Stimulated activated CD8-positive, alpha-beta memory T cell treated with anti-CD3 and anti-CD28 coated beads, Interleukin-12 subunit alpha, Interleukin-12 subunit beta, amount 100 ng/mL, for 1 hour (primary cell): ENCODE measurements at regions not wholly inside any gene's neighbourhood (a gene's known extent, or its start where the extent isn't known, plus 50 kb on each side); places are given as distances from the start of the nearest gene placed in this dataset.

Experiments used
- DNase-seq: peaks from one replicate; pipeline ENCODE4 v3.0.0-alpha.2; 2020; ENCODE audit warnings: low read depth

DNA sequence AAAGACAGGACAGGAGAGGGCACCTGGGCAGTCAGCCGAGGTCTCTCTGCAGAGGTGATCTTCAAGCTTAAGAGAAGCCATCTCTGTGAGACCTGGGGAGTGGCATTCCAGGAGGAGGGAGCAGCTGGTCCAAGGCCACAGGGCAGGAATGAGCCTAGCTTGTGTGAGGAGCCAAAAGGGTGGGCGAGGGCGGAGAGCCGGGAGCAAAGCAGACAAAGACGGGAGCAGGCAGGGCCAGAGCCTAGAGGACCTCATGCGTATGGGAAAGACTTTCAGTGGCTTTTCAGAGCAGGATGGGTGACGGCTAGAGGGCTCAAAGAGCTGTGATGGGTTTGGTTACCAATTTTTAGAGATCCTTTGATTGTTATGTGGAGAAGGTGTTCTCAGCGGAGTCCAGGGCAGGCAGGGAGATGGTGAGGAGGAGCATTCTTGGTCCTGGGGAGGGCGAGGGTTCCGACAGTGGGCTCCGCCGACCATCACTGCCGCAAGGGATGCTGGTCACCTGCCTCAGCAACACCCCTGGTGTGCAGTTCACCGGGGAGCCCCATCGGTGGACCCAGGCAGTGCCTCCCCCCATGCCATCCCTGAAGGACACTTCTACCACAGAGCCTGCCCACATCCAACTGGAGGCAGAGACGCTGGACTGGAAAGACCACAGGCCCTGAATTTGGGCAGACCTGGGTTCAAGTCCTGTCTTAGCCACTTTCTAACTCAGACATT lies 122.9 kb upstream of the IRF2BP2 start:
- no peak for DNase-seq

DNA sequence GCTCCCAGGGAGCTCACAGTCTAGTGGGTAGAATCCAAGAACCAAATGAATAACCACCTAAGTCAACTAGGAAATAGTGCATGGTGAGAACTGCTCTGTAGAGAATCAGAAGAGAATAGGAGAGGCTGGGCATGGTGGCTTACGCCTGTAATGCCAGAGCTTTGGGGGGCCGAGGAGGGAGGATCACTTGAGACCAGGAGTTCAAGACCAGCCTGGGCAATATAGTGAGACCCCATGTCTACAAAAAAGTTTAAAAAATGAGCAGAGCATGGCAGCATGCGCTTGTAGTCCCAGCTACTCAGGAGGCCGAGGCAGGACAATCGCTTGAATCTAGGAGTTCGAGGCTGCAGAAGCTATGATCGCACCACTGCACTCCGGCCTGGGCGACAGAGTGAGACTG lies 122.3 kb upstream of the IRF2BP2 start:
- no peak for DNase-seq

DNA sequence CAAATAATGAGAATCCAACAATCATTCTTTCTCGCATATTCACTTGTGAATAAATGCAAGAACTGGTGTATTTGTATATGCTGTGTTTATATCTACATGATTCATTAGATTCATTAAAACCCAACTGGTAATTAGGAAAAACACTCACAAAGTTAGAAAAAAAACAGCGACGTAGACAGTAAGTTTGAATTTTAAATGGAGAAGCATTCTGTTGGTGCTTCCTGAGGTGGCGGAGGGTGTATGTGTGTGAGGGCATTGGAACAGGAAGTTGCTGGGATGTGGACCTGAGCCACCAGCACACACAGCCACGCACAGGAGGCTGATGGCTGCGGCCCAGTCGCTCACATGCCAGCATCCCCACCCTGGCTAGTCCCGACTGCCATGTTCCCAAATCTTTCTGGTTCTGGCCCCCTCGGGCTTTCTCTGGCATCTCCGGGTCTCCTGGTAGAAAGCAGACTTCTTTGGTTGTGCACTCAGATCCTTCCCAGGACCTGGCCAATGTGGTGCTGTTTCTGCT lies 121.6 kb upstream of the IRF2BP2 start:
- DNase-seq, result no peak

DNA sequence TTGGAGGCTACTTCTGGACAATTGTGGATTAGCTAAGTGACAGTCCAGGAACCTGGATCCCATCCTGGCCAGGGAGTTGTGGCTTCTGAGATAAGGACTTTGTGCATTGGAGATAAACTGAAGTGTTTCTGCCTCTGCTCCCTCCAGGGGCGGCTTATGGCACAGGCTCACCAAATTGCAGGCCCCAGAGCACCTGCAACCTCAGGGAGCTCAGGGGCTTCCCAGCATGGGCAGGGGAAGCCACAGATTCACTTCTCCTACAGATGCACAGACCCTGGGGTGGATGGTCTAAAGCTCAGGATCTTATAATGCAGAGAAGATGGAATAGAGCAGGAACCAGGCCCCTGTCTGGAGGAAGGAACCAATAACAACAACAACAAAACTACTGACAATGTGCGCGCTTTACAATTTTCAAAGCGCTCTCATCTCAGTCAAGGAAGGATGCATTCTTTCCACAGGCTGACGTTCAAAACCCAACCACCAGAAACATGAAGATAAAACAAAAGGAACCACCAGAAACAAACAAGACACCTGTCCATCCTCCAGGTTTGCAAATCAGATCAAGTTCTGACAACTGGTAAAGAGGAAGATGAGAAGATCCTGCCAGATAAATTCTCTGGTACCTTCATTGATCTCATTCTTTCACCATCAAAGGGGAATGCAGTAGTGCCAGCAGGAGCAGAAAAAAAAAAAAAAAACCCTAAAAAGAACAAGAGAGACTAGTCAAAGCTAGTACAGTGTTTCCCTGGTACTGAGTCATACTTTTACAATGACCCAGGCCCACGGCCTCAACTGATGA lies 121.0 kb upstream of the IRF2BP2 start:
- no peak for DNase-seq

DNA sequence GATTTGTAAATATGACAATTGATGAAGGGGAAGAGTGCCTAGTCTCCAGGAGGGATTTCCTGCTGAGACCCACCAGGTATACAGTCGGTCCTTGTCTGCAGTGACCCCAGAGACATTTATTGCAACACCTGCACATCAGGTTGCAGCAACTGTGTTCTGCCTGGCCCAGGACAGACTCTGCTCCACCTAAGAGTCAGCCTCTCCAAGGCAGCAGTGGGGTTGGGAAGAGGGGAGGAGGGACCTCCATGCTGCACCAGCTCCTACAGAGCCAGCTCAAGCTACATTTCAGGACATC lies 120.4 kb upstream of the IRF2BP2 start:
- no peak for DNase-seq

DNA sequence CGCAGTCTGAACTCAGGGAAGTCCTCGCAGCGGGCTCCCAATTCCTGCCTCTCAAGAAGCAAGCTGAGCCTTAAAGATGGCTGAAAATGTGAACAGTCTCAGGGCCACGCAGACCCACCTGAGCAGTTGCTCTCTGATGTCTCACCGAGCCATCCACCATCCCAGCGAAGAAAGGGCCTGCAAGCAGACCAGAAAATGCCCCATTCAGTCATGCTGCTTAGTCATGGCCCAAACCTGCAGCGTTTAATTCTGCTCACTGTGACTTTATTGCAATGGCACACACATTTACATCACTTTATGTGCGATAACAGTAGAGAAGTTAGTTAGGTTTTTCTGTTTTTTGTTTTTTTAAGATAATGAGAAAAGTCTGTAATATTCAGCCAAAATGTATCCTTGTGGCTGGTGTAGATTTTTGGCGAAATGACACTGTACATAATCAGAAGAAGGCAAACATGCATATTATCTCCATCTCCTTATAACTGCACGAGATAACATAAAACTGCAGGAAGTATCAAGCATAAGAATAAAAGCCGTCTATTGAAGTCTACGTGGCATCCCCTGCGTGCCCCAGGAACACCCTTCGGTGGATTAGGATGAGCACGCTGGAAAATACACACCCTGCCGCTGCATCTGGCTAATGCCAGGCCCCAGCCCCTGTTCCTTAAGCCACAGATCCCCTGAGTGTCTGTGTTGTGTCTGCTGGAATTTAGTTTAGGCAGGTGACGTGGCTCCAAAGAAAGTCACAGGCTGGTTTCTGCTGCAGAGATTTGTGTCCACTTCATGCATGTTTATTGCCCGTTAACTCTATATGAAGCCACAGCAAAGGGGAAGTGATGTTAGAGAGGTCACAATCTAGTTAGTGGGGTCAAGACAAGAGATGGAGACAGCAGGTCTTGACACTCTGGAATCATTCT lies 119.8 kb upstream of the IRF2BP2 start:
- DNase-seq, result no peak

DNA sequence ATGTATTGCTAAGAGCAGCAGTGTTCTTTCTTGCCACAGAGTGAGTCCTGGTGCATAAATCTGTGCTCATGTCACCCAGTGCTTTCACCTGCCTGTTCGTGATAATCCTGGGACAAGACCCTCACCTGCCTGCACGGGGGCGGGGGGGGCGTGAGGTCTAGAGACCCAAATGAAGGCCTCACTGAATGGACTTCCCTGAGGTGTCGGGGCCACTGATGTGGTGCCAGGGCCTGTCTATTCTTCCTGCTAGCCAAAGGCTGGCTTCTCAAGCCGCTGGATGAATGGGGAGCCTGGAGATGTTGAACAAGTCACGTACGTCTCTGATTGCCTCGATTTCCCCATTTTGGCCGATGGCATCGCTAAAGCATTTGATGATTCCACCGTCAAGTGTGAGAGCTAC lies 118.8 kb upstream of the IRF2BP2 start:
- no peak for DNase-seq

DNA sequence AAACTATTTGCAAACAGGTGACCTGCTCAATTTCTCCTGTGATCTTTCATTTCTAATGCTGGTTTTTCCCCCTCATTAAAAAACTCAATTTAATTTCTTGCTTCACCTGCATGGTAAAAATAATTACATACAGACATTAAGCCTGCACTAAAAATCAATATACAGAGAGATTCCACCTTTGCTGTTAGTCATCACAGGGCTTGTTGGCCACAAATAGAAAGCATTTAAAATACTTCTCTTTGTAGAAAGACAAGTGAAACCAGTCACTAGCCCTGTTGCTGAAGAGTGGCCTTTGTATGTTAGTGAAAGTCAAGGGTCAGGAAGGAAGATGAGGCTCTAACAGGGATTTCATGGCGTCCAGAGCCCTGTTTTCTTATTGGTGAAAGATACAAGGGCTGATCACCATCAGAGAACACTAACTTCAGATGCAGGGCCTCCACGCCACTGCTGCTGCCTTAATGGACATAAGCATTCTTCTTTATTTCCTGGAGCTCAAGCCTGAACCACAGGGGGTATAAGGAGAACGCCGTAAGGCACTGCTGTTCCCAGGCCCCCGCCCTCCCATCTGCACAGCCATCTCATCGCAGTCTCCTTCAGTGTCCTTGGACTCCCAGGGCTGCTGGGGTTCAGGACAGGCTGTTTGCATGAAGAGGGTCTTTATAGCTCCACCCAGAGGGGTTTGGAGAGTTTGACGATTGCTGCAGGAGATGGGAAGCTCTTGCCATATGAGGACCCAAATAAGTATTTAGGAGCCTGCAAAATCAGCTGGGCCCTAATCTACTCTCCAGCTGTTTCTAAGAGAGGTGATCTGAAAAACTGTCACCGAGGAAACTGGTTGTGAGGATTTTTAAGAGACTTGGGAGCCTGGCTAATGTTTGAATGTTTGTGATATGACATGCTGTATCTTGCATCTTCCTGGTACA lies 117.3 kb upstream of the IRF2BP2 start:
- DNase-seq, result no peak

DNA sequence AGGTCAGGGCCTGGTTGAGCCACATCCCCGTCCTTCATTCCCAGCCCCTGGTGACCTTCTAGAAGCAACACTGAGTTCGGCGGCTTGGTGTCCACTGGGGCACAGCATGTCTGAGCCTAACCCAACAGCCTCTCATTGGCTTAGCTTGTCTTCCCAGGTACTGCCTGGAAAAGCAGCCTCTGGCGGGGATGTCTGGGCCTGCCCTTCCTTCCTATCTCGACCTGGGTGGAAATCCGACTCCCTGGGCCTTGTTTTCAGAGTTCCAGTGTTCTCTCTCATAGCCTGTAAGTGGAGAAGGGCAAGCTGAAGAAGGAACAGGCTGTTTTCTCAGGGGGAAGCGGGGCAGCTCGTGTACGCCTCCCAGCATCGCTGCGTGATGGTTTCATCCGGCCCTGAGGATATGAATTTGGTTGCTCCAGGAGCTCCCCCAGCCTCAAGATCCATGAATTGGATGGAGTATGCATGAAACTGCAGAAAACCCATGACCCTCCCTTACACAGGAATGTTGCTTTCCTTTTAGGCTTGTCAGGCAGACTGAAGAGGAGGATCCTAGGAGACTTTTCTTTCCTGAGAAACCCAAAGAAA lies 116.5 kb upstream of the IRF2BP2 start:
- no peak for DNase-seq

DNA sequence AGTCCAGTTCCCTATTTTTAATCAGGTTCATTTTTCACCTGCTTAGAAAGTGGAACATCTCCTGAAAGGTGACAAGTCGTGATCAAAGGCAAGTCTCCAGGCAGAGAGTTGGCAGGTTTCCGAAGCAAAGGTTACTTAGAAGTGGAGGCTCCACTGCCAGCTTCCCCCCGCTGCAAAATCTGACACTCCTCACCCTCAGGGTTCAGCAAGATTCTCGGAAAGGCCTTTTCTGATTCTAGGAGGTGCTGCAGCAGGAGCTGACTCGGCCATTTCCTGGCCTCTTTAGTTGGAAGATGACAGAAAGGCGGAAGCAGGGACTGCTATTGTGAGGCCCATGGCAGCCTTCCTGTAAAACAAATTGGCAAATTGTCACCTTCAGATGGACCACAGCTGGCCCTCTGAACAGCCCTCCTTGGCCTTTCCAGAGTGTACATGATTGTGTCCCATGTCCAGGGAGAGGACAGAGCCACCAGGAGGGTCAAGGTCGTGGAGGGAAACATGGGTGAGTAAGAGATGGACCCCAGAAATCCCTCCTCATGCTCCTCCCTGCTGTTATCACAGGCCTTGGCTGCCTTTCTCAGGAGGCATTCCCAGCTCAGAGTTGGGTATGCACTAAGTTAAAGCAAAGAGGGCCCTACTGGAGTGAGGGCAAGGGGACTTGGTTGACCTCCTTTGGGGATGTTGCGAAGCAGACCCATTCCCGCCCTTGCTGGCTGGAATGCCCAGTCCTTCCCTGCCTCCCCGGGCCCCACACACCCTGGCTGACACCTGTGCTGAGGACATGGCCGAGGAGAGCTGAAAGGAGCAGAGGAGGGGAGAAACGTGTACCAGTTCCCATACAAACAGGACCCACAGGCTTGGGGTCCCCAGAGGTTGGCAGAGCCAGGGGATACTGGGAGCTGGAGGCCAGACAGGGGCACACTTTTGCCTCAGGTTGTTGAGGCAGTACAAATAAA lies 115.5 kb upstream of the IRF2BP2 start:
- no peak for DNase-seq

DNA sequence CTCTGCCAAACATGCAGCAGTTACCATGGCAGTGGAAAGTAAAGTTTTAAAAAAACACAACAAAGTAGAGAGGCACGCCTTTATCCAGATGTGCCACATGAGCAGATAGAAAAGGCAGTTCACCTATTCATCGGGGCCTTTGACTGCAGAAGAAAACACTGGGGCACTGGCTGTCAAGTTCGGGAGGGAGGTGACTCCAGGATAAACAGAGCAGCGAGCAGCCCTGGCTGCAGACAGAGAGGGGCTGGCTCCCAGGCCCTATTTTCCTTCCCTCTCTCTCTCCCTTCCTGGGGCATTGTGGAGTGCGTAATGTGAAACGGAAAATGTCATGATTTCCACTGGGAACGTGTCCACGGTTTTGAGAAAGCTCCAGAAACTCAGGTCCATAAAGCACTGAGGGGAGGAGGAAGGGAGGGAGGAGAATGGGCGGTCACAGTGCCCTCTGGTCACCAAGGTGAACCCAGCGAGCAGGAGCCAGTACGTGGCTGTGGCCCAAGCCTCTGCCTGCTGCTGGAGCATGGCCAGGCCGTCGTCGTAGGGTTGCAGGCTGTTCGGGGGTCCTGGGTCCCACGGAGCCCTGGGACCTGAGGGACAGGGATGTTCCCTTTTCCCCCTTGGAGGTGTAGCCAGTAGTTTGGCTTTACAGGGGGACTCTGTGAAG lies 114.7 kb upstream of the IRF2BP2 start:
- DNase-seq, result no peak

DNA sequence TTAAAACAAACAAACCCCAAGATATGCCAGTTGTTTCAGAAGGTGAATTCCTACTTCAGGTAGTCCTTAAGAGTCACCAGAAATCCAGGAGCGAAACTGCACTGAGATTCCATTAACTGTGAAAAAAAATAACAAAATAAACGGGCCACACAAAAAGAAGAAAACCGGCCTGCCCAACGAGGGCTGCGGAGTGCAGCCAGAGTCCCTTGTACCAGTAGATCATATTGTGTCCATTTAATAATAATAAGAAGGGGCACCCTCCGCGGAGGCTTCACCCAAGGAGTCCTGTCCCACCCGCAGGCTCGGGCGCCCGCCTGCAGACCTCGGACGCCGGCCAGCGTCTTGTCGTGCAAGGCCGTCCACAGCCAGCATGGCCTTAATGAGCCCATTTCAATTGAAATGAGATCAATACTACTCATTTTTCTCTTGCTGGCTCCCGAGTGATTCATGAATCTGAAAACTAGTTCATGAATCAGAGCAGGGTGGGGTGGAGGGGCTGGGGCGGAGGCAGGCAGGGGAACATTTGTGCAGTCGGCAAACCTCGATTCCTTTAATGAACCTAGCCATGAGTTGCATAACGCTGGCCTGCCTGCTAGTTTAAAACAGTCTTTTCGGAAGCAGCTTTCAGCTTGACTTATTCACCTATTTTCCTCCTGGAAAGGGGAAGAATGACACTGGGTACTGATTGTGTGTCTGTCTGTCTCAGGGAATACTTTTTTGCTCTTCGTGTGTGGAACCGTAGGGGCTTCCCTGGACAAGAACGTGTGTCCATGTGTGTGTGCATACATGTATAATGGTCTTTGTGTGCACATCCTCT lies 113.1 kb upstream of the IRF2BP2 start:
- no peak for DNase-seq

DNA sequence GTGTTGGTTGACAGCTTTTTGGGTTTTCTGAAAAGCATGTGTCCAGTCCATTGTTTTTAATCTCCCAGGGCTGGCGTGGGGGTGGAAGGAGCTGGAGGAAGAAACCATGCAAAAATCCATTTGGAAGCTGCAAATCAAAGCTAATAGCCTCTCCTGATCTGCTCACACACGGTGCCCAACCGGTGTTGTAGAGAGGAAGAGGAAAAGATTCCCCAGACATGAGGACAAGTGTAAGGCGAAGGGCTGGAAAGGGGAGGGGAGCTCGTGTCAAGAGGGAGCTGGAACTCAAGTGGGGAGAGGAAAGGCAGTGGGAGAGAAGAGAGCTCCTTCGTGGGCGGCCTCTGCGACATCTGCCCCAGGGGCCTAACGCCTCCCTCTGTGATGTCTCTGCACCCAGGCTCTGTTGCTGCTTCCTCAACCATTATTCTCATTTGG lies 112.3 kb upstream of the IRF2BP2 start:
- no peak for DNase-seq

DNA sequence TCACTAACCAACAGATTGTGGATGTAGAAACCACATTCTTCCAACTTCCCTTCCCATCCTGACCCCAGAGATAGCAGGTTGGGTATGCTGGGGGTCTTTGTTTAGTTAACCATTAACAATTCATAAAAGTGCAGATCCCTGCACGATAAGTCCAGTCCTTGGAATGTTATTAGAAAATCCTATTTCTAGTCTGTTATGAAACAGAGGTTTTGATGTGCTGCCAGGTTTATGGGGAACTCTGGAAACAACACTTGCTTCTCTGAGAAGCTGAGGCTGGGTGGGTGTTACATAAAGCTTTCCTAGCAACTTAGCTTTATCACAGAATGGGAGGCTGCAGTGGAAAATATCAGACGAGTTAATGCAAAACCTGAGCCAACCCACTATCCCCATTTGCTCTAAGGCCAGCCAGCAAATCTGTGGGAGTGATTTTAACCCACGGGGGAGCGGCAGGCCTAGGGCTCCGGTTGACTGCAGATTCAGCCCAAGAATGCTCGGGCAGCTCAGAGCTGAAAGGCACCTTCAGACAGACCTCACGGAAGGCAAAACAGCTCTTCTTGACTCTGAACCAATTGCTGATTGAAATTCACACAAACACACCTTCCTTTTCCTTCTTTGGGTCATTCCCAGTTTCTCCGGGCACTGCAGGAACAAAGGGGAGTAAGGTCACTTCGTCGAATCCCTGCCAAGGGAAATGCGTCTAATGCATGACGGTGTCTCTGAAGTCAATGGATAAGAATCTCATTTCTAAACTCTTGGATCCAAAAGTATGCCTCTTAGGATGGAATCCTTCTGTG lies 111.7 kb upstream of the IRF2BP2 start:
- no peak for DNase-seq

DNA sequence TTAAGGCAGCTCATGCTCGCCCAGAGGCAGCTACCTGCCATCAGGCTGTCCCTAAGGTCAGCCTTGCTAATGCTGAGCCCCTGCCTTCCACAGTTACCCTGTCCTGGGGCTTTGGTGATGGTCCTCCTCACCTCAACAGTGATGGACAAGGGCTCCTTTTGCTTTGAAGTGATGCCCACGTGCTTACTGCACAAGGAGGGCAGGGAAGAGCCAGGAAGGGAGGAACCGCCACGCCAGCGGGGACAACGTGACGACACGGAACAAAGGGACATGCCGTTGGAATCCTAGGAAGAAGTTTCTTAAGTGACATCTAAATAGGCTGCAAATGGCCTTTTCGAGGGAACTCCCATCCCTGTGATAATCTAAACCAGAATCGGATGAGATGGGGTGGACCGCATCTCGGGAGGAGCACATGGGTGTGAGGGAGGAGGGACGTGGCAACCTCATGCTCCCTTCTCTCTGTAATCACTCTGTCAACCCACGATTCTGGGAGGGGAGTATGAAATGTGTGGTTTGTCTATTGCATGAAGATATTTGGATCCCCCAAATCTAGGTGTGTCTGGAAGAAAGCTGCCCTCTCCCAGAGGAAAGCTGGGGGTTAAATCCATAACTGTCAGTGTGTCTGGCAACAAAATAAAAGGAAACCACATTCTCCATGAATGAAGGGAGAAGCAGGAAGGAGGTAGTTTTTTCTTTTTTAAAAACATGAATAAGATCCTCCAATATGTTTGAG lies 110.9 kb upstream of the IRF2BP2 start:
- DNase-seq, result no peak

DNA sequence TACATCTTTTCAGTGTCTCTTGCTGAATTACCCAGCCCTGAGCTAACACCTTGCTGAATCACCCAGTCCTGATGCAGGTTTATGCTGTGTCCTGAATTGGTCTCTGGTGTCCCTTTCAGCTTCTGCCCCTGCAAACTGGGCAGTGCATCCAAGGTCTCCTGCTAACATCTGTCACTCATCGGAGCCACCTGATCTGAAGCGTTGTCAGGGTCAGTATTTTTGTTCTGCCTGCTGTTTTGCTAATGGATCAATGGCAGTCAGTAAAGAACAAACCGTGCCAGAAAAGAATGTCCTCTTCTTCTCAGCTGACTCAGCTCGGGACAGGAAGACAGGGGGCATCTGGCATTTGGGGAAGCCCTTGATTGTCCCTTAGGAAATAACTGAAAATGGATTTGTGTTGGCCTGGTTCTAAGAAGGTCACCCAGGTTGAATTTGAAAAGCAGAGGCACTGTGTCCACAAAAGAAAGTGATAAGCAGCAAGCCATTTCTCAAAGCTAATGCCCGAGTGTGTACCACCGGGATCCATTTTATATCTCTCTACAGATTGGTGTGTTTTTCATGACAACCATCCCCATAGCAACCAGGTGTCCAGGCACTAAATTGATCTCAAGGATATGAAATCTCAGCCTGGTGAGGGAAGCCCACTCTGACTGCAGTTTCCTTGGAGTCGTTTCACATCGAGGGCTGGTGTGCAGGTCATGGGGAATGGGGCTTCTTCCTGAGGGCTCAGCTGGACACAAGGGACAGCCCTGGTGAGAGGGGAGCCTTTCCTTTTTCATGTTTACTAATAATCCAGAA lies 109.7 kb upstream of the IRF2BP2 start:
- DNase-seq, result no peak
